Right renal pelvis (tissue), 4 donors: ENCODE measurements at regions not wholly inside any gene's neighbourhood (a gene's known extent, or its start where the extent isn't known, plus 50 kb on each side); places are given as distances from the start of the nearest gene placed in this dataset.
"Not testable (repeated sequence)": the region's sequence is repeated elsewhere in the genome, so short reads cannot be mapped to it uniquely, and the experiment has no call there.

Source experiments
- DNase-seq, 4 donors: peaks; one replicate each; pipeline ENCODE4 v3.0.0-alpha.2; 2013; ENCODE audit warnings: low read depth in 4 of 4, low spot score in 3 of 4, missing footprints in 1 of 4

DNA sequence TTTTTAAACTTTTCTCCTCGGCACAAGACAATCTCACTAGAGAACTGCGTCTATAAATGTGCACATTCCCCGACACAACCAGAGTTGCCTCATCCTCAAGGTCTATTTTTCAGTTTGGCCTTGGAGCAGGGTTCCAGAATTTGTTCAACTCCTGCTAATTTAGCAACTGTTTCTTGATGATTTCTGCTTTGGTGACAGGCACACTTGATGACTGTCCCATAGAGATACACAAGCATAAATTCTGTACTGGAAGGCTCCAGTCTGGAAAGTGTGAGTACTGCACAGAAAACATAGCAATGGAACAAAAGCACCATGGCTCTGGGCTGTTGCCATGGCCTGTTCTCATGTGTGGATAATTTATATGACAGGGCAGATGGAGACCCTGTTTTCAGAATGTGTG is 379.6 kb upstream of the PDZRN3 start:
- no peak for DNase-seq

DNA sequence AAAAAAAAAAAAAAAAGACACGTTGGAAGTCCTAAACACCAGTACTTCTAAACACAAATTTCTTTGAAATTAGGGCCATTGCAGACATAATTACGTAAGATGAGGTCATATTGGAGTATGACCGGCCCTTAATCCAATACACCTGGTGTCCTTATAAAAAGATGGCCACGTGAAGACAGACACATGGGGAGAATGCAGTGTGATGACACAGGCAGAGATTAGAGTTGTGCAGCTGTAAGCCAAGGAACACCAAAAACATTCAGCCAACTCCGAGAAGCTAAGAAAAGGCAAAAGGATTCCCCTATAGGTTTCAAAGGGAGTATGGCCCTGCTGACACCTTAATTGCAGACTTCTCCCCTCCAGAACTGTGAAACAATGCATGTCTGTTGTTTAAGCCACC is 379.0 kb upstream of the PDZRN3 start:
- no peak for DNase-seq

DNA sequence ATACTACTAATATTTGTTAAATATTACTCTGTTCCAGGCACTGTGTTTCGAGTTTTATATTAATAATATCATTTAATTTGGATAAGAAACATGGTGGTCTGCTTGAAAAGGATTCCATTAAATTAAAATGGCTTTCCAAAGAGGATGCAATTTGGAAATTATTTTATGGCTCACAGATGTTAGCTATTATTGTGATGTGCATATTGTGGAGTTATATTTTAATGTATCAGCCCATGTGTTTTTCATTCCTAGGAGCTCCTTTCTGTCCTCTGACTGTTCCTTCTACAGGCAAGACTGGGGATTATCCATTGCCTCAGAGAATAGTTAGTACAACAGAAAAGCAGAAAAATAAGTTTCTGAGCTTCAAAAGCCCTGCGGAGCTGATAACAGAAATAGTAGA is 376.7 kb upstream of the PDZRN3 start:
- DNase-seq = no peak

DNA sequence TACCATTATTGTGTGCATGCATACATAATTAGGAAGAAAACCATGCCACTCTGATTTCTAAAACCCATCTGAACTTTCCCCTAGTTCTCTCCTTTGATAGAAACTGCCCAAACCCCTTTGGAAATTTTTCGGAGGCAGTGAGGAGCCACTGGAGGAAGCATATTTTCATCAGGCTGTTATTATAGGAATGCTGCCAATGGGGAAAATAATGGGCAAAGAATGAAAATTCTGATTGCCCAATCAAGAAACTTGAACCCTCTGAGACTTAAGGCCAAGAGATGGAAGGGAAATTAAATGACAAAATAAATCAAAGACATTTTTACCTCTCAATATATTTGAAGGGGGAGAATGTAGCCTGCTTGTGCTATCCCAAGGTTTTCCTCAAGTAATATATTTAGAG is 376.0 kb upstream of the PDZRN3 start:
- DNase-seq = no peak

DNA sequence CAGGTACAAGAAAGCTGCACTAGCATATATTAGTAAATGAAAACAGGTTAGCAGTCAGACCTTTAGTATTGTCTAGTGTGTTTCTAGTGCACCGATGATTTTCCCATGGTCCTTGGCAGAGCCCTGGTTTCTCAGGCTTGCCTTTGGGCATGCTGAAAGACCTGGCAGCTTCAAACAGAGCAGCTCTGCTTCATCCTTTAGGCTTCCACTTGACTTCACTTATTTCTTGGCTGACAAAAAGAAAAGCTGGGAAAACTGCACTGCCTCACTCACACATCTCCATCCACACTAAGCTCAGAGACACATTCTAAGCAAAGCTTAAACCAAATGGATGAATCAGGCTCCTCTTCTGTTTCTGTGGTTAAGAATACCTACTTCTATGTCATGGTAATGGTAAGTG is 374.8 kb upstream of the PDZRN3 start:
- no peak for DNase-seq

- DNase-seq = not testable (repeated sequence)
Observed at GRCh38 chr3:73990691-73991090, 365.9 kb upstream of the PDZRN3 start.

- DNase-seq = no peak
Observed at GRCh38 chr3:73966733-73967132, 342.0 kb upstream of the PDZRN3 start.

- DNase-seq = no peak
Observed at GRCh38 chr3:73964818-73965217, 340.1 kb upstream of the PDZRN3 start.

GRCh38 chr3:73955494-73956070 is 330.8 kb upstream of the PDZRN3 start:
- DNase-seq = no peak

- DNase-seq = no peak
Observed at GRCh38 chr3:73954506-73954905, 329.8 kb upstream of the PDZRN3 start.

- DNase-seq = no peak
Observed at GRCh38 chr3:73952781-73953180, 328.0 kb upstream of the PDZRN3 start.

GRCh38 chr3:73950865-73951558 is 326.3 kb upstream of the PDZRN3 start:
- DNase-seq = peak; percentile 10 to 39 (median 18)

GRCh38 chr3:73945541-73945940 is 320.8 kb upstream of the PDZRN3 start:
- DNase-seq = no peak

- DNase-seq = no peak
Observed at GRCh38 chr3:73939985-73940384, 315.2 kb upstream of the PDZRN3 start.

- DNase-seq = no peak
Observed at GRCh38 chr3:73933585-73933984, 308.8 kb upstream of the PDZRN3 start.

DNA sequence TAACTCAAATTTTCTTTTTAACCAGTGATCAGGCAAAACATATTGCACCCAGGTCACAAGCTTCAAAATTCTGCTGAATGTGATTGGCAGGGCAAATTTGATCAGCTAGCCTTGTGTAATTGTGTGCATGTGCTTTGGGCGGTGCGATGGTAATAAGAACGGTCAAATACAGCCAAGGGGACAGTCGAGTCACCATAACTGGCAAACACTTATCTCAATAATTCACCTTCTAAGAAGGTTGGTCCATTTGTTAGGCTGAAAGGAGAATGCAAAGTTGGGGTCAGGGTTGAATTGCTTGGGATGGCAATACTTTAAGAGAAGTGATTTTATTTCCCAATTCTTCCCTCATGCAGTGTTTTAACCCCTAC is 302.4 kb upstream of the PDZRN3 start:
- DNase-seq = no peak

DNA sequence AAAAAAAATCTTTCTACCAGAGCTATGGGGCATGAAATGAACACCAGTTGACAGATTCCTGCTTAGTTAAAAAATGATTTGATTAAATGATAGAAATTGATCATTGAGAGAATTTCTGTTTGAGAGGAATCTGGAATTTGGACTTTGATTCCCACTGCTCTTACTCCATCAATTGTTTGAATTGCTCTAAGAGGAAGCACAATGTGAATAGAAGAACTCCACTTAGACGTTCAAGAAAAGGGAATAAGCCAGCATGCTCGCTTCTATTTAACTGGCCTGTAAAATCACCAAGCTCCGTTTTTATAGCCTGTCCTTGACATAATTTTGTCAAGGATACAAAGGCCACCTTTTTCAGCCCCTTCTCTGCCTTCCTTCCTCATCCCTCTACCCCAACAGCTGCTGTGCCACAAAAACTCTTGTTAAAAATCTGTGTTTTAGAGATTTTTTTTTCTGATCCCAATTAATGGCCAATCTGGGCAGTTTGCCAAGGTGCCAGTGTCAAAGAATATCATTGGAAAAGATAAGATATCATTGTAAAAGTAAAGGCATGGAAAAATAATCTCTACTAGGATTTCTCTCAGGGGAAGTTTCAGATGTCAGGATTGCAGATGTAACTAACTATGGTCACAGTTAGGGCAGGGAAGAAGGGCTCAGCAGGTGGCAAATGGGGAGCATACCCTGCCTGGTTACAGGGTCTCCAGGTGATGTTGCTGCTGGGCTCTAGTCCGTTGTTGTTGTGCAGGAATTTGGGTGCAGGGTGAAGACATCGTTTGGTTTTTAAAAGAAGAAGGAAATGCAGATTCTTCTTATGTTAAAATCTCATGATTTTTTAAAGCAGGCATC is 301.8 kb upstream of the PDZRN3 start:
- DNase-seq = no peak

GRCh38 chr3:73925011-73925410 is 300.3 kb upstream of the PDZRN3 start:
- DNase-seq = no peak

DNA sequence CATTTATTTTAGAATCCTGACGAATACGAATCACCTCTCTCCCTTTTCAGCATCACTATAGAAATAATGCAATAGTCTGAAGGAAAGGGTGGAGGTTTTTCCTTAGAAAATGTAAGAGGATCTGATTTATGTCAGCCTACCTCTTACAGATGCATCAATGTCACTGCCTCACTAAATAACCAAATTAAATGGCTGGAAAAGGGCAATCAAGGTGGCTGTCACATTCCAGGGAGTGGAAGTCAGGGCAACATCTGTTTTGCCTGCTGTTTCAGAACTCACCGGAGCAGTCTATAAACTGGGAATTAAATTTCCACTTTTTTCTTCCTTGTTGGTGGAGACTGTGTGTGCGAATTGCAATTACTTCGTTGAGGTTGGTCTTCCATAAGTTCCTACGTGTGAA is 299.3 kb upstream of the PDZRN3 start:
- DNase-seq = no peak

- DNase-seq = no peak
Observed at GRCh38 chr3:73917643-73918042, 292.9 kb upstream of the PDZRN3 start.

GRCh38 chr3:73915886-73916285 is 291.1 kb upstream of the PDZRN3 start:
- DNase-seq = no peak

- no peak for DNase-seq
Observed at GRCh38 chr3:73908218-73908617, 283.5 kb upstream of the PDZRN3 start.
